Loucy (cell line): ENCODE measurements at regions not wholly inside any gene's neighbourhood (a gene's known extent, or its start where the extent isn't known, plus 50 kb on each side); places are given as distances from the start of the nearest gene placed in this dataset.

Experiments used
- H2AFZ ChIP-seq: fragments of 200-600 bp; sonication (generic); 2 replicates; pipeline ENCODE4 v1.6.0; 2016; ENCODE audit warnings: antibody characterized with exemption, mild to moderate bottlenecking, low read length, moderate library complexity
- H3F3A ChIP-seq: fragments of 200-600 bp; 2 replicates; pipeline ENCODE4 v1.6.0; 2016; ENCODE audit warnings: antibody characterized with exemption, low read depth, mild to moderate bottlenecking
- H3K27me3 ChIP-seq: fragments of 200-600 bp; sonication (generic); 2 replicates; pipeline ENCODE4 v1.6.1; 2014; ENCODE audit warnings: low read length, mild to moderate bottlenecking; ENCODE audit not compliant: insufficient read depth, poor library complexity, severe bottlenecking
- H3K36me3 ChIP-seq: fragments of 200-600 bp; sonication (generic); 2 replicates; pipeline ENCODE4 v1.6.1; 2016; ENCODE audit warnings: low read length; ENCODE audit not compliant: insufficient read depth
- H3K4me1 ChIP-seq: fragments of 200-600 bp; sonication (generic); 2 replicates; pipeline ENCODE4 v1.5.1; 2014; ENCODE audit warnings: low read length, mild to moderate bottlenecking; ENCODE audit not compliant: insufficient read depth, poor library complexity, severe bottlenecking
- H3K4me2 ChIP-seq: fragments of 200-600 bp; sonication (generic); 2 replicates; pipeline ENCODE4 v1.6.0; 2014; ENCODE audit warnings: antibody characterized with exemption, low read length, low read depth, mild to moderate bottlenecking; ENCODE audit not compliant: poor library complexity, severe bottlenecking
- H3K4me3 ChIP-seq: fragments of 200-600 bp; sonication (generic); 2 replicates; pipeline ENCODE4 v1.5.1; 2014; ENCODE audit warnings: low read length, mild to moderate bottlenecking, mixed read lengths; ENCODE audit not compliant: poor library complexity, severe bottlenecking
- H3K79me2 ChIP-seq: fragments of 200-600 bp; sonication (generic); 2 replicates; pipeline ENCODE4 v1.6.1; 2014; ENCODE audit warnings: low read length; ENCODE audit not compliant: insufficient read depth
- H3K9ac ChIP-seq: fragments of 200-600 bp; sonication (generic); 2 replicates; pipeline ENCODE4 v1.6.0; 2014; ENCODE audit warnings: mild to moderate bottlenecking, low read depth, low read length, moderate library complexity; ENCODE audit not compliant: poor library complexity, severe bottlenecking
- H3K9me2 ChIP-seq: fragments of 200-600 bp; sonication (generic); replicated peaks from 2 replicates; pipeline ENCODE4 v1.6.1; 2016; ENCODE audit warnings: low read depth, low read length, mixed read lengths
- H3K9me3 ChIP-seq: fragments of 200-600 bp; sonication (generic); 2 replicates; pipeline ENCODE4 v1.6.1; 2014; ENCODE audit warnings: mild to moderate bottlenecking, antibody characterized with exemption, low read length, low read depth; ENCODE audit not compliant: insufficient read depth
- H4K20me1 ChIP-seq: fragments of 200-600 bp; sonication (generic); 2 replicates; pipeline ENCODE4 v1.6.0; 2014; ENCODE audit warnings: antibody characterized with exemption, low read length, mild to moderate bottlenecking; ENCODE audit not compliant: insufficient read depth, poor library complexity, severe bottlenecking
- EZH2phosphoT487 ChIP-seq: fragments of 200-600 bp; IDR thresholded peaks from 2 replicates; pipeline ENCODE4 v1.6.1; 2018; ENCODE audit warnings: antibody characterized with exemption, mild to moderate bottlenecking, moderate library complexity, borderline replicate concordance
- TF ChIP-seq, protein P1 (sequence below): fragments of 200-600 bp; sonication (generic); conservative IDR thresholded peaks from 2 replicates; pipeline ENCODE4 v1.5.1; 2014; ENCODE audit warnings: mild to moderate bottlenecking, antibody characterized with exemption, low read length

DNA sequence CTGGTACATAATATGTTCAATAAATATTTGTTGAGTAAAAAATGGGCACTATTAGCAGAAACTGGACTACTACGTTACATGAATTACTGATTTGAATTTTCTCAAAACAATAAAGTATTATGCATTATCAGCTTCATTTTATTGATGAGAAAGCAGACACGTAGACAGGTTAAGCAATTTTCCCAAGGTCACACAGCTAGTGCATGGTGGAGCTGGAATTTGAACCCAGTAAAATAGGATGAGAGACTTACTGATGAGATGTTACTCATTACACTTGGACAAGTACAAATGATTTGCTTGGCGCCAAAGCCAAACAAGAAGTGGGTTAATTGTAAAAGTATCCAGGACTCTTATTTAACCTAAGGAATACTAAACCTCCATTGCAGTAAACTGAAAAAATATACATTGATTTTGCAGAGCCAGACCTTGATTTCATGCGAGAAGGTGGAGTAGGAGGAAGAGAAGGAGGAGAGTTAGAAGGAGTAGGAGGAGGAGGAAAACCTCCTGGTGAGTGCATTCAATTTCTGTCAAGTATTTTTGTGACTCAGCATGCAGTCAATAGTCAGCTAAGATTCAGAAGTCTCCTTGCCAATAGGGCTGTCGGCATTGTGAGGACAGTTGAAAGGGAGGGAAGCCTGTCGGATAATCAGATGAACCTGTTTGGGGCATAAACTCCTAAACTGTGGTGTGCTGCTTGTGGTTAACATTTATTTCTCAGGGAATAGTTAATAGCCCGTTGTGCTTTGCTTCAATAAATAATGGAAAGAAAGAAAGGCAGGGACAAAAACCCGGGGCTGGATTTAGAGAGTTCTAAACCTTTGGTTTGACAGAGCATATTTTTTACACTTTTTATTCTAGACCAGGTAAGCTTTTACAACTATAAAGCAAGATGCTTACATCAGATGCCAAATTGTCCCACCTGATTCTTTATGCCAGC, 77.0 kb upstream of the TACR1 start:
- H3K9me3 ChIP-seq = no peaks in the 10 kb centered on the region
- H3K4me1 ChIP-seq = no peaks in the 10 kb centered on the region
- no peak overlapping the region for H3K4me3 ChIP-seq
- H2AFZ ChIP-seq = no peak overlapping the region
- no peak overlapping the region for H3K9ac ChIP-seq
- H4K20me1 ChIP-seq = no peaks in the 10 kb centered on the region
- H3F3A ChIP-seq = no peaks in the 10 kb centered on the region
- H3K9me2 ChIP-seq = no peaks in the 10 kb centered on the region
- no peaks in the 10 kb centered on the region for H3K79me2 ChIP-seq
- H3K27me3 ChIP-seq = no peaks in the 10 kb centered on the region
- no peak for TF ChIP-seq EZH2phosphoT487
- TF ChIP-seq, protein P1, sequence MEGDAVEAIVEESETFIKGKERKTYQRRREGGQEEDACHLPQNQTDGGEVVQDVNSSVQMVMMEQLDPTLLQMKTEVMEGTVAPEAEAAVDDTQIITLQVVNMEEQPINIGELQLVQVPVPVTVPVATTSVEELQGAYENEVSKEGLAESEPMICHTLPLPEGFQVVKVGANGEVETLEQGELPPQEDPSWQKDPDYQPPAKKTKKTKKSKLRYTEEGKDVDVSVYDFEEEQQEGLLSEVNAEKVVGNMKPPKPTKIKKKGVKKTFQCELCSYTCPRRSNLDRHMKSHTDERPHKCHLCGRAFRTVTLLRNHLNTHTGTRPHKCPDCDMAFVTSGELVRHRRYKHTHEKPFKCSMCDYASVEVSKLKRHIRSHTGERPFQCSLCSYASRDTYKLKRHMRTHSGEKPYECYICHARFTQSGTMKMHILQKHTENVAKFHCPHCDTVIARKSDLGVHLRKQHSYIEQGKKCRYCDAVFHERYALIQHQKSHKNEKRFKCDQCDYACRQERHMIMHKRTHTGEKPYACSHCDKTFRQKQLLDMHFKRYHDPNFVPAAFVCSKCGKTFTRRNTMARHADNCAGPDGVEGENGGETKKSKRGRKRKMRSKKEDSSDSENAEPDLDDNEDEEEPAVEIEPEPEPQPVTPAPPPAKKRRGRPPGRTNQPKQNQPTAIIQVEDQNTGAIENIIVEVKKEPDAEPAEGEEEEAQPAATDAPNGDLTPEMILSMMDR = no peak
- H3K36me3 ChIP-seq = no peaks in the 10 kb centered on the region
- no peak overlapping the region for H3K4me2 ChIP-seq

- TF ChIP-seq, protein P1 = no peak
- no peak for TF ChIP-seq EZH2phosphoT487
- H3K79me2 ChIP-seq = no peaks in the 10 kb centered on the region
- H3K27me3 ChIP-seq = no peaks in the 10 kb centered on the region
- no peaks in the 10 kb centered on the region for H3F3A ChIP-seq
- H3K9me3 ChIP-seq = no peaks in the 10 kb centered on the region
- H2AFZ ChIP-seq = no peak overlapping the region
- no peak overlapping the region for H3K9ac ChIP-seq
- no peaks in the 10 kb centered on the region for H4K20me1 ChIP-seq
- no peaks in the 10 kb centered on the region for H3K36me3 ChIP-seq
- H3K4me2 ChIP-seq = no peak overlapping the region
- H3K4me1 ChIP-seq = no peaks in the 10 kb centered on the region
- H3K4me3 ChIP-seq = no peak overlapping the region
- no peaks in the 10 kb centered on the region for H3K9me2 ChIP-seq
Measured at GRCh38 chr2:75274936-75275335, 75.6 kb upstream of the TACR1 start.

DNA sequence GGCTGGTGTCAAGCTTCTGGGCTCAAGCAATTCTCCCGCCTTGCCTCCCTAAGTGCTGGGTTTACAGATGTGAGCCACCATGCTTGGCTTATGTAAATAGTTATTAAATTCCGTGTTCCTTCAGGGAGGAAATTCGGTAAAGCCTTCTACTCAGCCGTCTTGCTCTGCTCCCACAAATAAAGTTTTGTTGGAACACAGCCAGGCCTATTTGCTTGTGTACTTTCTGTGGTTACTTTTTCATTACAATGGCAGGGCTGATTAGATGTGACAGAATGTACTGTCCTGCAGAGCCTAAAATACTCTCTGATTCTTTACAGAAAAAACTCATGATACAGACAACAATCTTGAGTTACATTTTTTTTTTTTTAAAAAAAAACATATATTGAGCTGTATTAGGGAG, 68.8 kb upstream of the TACR1 start:
- H4K20me1 ChIP-seq = no peaks in the 10 kb centered on the region
- no peak for TF ChIP-seq EZH2phosphoT487
- TF ChIP-seq, protein P1 = no peak
- no peaks in the 10 kb centered on the region for H3K27me3 ChIP-seq
- no peaks in the 10 kb centered on the region for H3F3A ChIP-seq
- H3K79me2 ChIP-seq = no peaks in the 10 kb centered on the region
- H2AFZ ChIP-seq = no peak overlapping the region
- no peak overlapping the region for H3K4me3 ChIP-seq
- H3K4me2 ChIP-seq = no peak overlapping the region
- H3K9me2 ChIP-seq = no peaks in the 10 kb centered on the region
- no peaks in the 10 kb centered on the region for H3K36me3 ChIP-seq
- H3K9me3 ChIP-seq = no peaks in the 10 kb centered on the region
- H3K4me1 ChIP-seq = no peaks in the 10 kb centered on the region
- H3K9ac ChIP-seq = no peak overlapping the region
